ENCODE measurements at regions not wholly inside any gene's neighbourhood (a gene's known extent, or its start where the extent isn't known, plus 50 kb on each side); places are given as distances from the start of the nearest gene placed in this dataset.
"Not testable (repeated sequence)": the region's sequence is repeated elsewhere in the genome, so short reads cannot be mapped to it uniquely, and the experiment has no call there.

- H3K27me3 ChIP-seq; H3K36me3 ChIP-seq; H3K27ac ChIP-seq; H3K4me1 ChIP-seq (ENCODE audit: control insufficient read depth in 1 of 2, insufficient read depth in 1 of 2, low read depth in 1 of 2, low read length in 1 of 2); H3K4me3 ChIP-seq (ENCODE audit: low read depth in 1 of 2, low read length in 1 of 2); H3K9me3 ChIP-seq: not testable (repeated sequence)
Measured at GRCh38 chr16:33978784-33979183, 519.4 kb downstream of the TP53TG3F start.

GRCh38 chr16:33979613-33980012 is 520.2 kb downstream of the TP53TG3F start:
- H3K9me3 ChIP-seq; H3K4me1 ChIP-seq (ENCODE audit: control insufficient read depth in 1 of 2, insufficient read depth in 1 of 2, low read depth in 1 of 2, low read length in 1 of 2); H3K27me3 ChIP-seq; H3K4me3 ChIP-seq (ENCODE audit: low read depth in 1 of 2, low read length in 1 of 2); H3K27ac ChIP-seq; H3K36me3 ChIP-seq: not testable (repeated sequence)

- H3K4me1 ChIP-seq (ENCODE audit: control insufficient read depth in 1 of 2, insufficient read depth in 1 of 2, low read depth in 1 of 2, low read length in 1 of 2); H3K27me3 ChIP-seq; H3K4me3 ChIP-seq (ENCODE audit: low read depth in 1 of 2, low read length in 1 of 2); H3K9me3 ChIP-seq; H3K36me3 ChIP-seq; H3K27ac ChIP-seq: not testable (repeated sequence)
Measured at GRCh38 chr16:33980736-33981135, 521.3 kb downstream of the TP53TG3F start.

GRCh38 chr16:33984428-33984827 is 525.0 kb downstream of the TP53TG3F start:
- not testable (repeated sequence) for H3K27ac ChIP-seq; H3K36me3 ChIP-seq; H3K9me3 ChIP-seq; H3K4me1 ChIP-seq (ENCODE audit: control insufficient read depth in 1 of 2, insufficient read depth in 1 of 2, low read depth in 1 of 2, low read length in 1 of 2); H3K27me3 ChIP-seq; H3K4me3 ChIP-seq (ENCODE audit: low read depth in 1 of 2, low read length in 1 of 2)

GRCh38 chr16:33986521-33986920 is 527.1 kb downstream of the TP53TG3F start:
- H3K27me3 ChIP-seq; H3K4me1 ChIP-seq (ENCODE audit: control insufficient read depth in 1 of 2, insufficient read depth in 1 of 2, low read depth in 1 of 2, low read length in 1 of 2); H3K4me3 ChIP-seq (ENCODE audit: low read depth in 1 of 2, low read length in 1 of 2); H3K9me3 ChIP-seq; H3K36me3 ChIP-seq; H3K27ac ChIP-seq: not testable (repeated sequence)

- H3K4me1 ChIP-seq (ENCODE audit: control insufficient read depth in 1 of 2, insufficient read depth in 1 of 2, low read depth in 1 of 2, low read length in 1 of 2); H3K9me3 ChIP-seq; H3K4me3 ChIP-seq (ENCODE audit: low read depth in 1 of 2, low read length in 1 of 2); H3K27me3 ChIP-seq; H3K27ac ChIP-seq; H3K36me3 ChIP-seq: not testable (repeated sequence)
Measured at GRCh38 chr16:33987348-33987963, 528.0 kb downstream of the TP53TG3F start.

GRCh38 chr16:33988012-33988411 is 528.6 kb downstream of the TP53TG3F start:
- H3K9me3 ChIP-seq; H3K36me3 ChIP-seq; H3K27me3 ChIP-seq; H3K4me1 ChIP-seq (ENCODE audit: control insufficient read depth in 1 of 2, insufficient read depth in 1 of 2, low read depth in 1 of 2, low read length in 1 of 2); H3K27ac ChIP-seq; H3K4me3 ChIP-seq (ENCODE audit: low read depth in 1 of 2, low read length in 1 of 2): not testable (repeated sequence)

- H3K27me3 ChIP-seq; H3K9me3 ChIP-seq; H3K4me3 ChIP-seq (ENCODE audit: low read depth in 1 of 2, low read length in 1 of 2); H3K36me3 ChIP-seq; H3K27ac ChIP-seq; H3K4me1 ChIP-seq (ENCODE audit: control insufficient read depth in 1 of 2, insufficient read depth in 1 of 2, low read depth in 1 of 2, low read length in 1 of 2): not testable (repeated sequence)
Measured at GRCh38 chr16:33990488-33990887, 531.1 kb downstream of the TP53TG3F start.

- not testable (repeated sequence) for H3K9me3 ChIP-seq; H3K27ac ChIP-seq; H3K36me3 ChIP-seq; H3K4me3 ChIP-seq (ENCODE audit: low read depth in 1 of 2, low read length in 1 of 2); H3K27me3 ChIP-seq; H3K4me1 ChIP-seq (ENCODE audit: control insufficient read depth in 1 of 2, insufficient read depth in 1 of 2, low read depth in 1 of 2, low read length in 1 of 2)
Measured at GRCh38 chr16:33992513-33993177, 533.2 kb downstream of the TP53TG3F start.

- H3K4me3 ChIP-seq (ENCODE audit: low read depth in 1 of 2, low read length in 1 of 2); H3K4me1 ChIP-seq (ENCODE audit: control insufficient read depth in 1 of 2, insufficient read depth in 1 of 2, low read depth in 1 of 2, low read length in 1 of 2); H3K27me3 ChIP-seq; H3K36me3 ChIP-seq; H3K9me3 ChIP-seq; H3K27ac ChIP-seq: not testable (repeated sequence)
Measured at GRCh38 chr16:33994207-33994606, 534.8 kb downstream of the TP53TG3F start.

GRCh38 chr16:33995821-33996372 is 536.5 kb downstream of the TP53TG3F start:
- not testable (repeated sequence) for H3K27me3 ChIP-seq; H3K4me3 ChIP-seq (ENCODE audit: low read depth in 1 of 2, low read length in 1 of 2); H3K9me3 ChIP-seq; H3K36me3 ChIP-seq; H3K27ac ChIP-seq; H3K4me1 ChIP-seq (ENCODE audit: control insufficient read depth in 1 of 2, insufficient read depth in 1 of 2, low read depth in 1 of 2, low read length in 1 of 2)

- not testable (repeated sequence) for H3K27me3 ChIP-seq; H3K36me3 ChIP-seq; H3K9me3 ChIP-seq; H3K4me3 ChIP-seq (ENCODE audit: low read depth in 1 of 2, low read length in 1 of 2); H3K27ac ChIP-seq; H3K4me1 ChIP-seq (ENCODE audit: control insufficient read depth in 1 of 2, insufficient read depth in 1 of 2, low read depth in 1 of 2, low read length in 1 of 2)
Measured at GRCh38 chr16:34001184-34001583, 541.8 kb downstream of the TP53TG3F start.

- H3K36me3 ChIP-seq; H3K4me3 ChIP-seq (ENCODE audit: low read depth in 1 of 2, low read length in 1 of 2); H3K27ac ChIP-seq; H3K27me3 ChIP-seq; H3K9me3 ChIP-seq; H3K4me1 ChIP-seq (ENCODE audit: control insufficient read depth in 1 of 2, insufficient read depth in 1 of 2, low read depth in 1 of 2, low read length in 1 of 2): not testable (repeated sequence)
Measured at GRCh38 chr16:34001961-34002360, 542.5 kb downstream of the TP53TG3F start.

Data from neutrophil (primary cell).